Esophagus squamous epithelium (tissue), 5 donors: ENCODE measurements at regions not wholly inside any gene's neighbourhood (a gene's known extent, or its start where the extent isn't known, plus 50 kb on each side); places are given as distances from the start of the nearest gene placed in this dataset.

Experiments used
- DNase-seq: peaks from one replicate; lab custom pipeline; 2025; lab: John Stamatoyannopoulos, UW
- H3K27ac ChIP-seq, 4 donors: fragments of 200-600 bp; sonication (generic); one replicate each; pipeline ENCODE4 v1.5.1; 2016 to 2019; ENCODE audit warnings: mild to moderate bottlenecking in 1 of 4
- H3K27me3 ChIP-seq, 4 donors: fragments of 200-600 bp; sonication (generic); 1 replicate in 3 of 4; 2 replicates in 1 of 4; pipeline versions ENCODE4 v1.5.1 to v1.6.0; 2017 to 2021; ENCODE audit warnings: antibody characterized with exemption in 1 of 4
- H3K36me3 ChIP-seq, 3 donors: fragments of 200-600 bp; sonication (generic); one replicate each; pipeline ENCODE4 v1.5.1; 2016 to 2019
- H3K4me1 ChIP-seq, 3 donors: fragments of 200-600 bp; sonication (generic); one replicate each; pipeline ENCODE4 v1.5.1; 2017 to 2019
- H3K4me3 ChIP-seq, 4 donors: fragments of 200-600 bp; sonication (generic); 1 replicate in 3 of 4; 2 replicates in 1 of 4; pipeline ENCODE4 v1.5.1; 2016 to 2019; ENCODE audit warnings: mild to moderate bottlenecking in 2 of 4, moderate library complexity in 1 of 4
- H3K9me3 ChIP-seq, 3 donors: fragments of 200-600 bp; sonication (generic); one replicate each; pipeline ENCODE4 v1.5.1; 2016 to 2019
- POLR2A ChIP-seq, 4 donors: fragments of 450-650 bp; IDR thresholded peaks; one replicate each; pipeline ENCODE4 v1.6.1; 2017; ENCODE audit warnings: antibody characterized with exemption in 4 of 4, mild to moderate bottlenecking in 4 of 4, moderate library complexity in 3 of 4
- WGBS, 2 donors: methylation state at CpG; one replicate each; pipeline ENCODE4 v1.1.5; 2018; 5-methylcytosine and 5-hydroxymethylcytosine counted together
- intact Hi-C: fragments of 100-400 bp; cut with DNase I; formaldehyde crosslinking; loops from one replicate; pipeline ENCODE4 v1.15.0; 2022
- TF ChIP-seq, protein P1 (sequence below), 6 experiments: fragments of 450-650 bp in 4 of 6; fragments of 200-600 bp in 2 of 6; sonication (generic) in 2 of 6; IDR thresholded peaks; one replicate each; pipeline ENCODE4 v1.5.1; 2016 to 2019; ENCODE audit warnings: antibody characterized with exemption in 6 of 6, mild to moderate bottlenecking in 4 of 6, moderate library complexity in 4 of 6
- donor health status: DM: yes; HTN: yes; CAD: no.

DNA sequence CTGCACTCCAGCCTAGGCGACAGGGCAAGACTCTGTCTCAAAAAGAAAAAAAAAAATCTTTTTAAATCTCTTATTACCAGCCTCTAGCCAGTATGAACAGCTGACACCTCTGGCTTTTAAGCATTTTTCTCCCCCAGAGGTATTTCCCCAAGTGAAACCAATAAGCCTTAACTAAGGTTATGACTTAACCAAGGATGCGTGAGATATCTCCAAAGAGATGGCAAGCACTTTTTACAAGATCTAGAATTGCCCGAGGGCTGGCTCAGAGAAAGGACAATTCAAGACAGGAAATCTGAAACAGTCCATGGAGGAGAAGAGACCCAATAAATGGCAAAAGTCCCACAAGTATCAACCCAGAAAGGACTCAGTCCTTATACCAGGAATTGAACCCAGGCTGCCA is 362.1 kb downstream of the FOXO1 start:
- Histone ChIP-seq H3K36me3 (no peaks in the 10 kb centered on the region), H3K27me3 (no peaks in the 10 kb centered on the region), H3K9me3 (peaks cover 0 to 13% (median 6%) of the 10 kb centered on the region in 3 donors), H3K4me3 (no peak overlapping the region), H3K4me1 (no peaks in the 10 kb centered on the region), H3K27ac (no peak overlapping the region)
- no peak for TF ChIP-seq POLR2A (IDR thresholded peaks at IDR 0.05)
- TF ChIP-seq, protein P1, sequence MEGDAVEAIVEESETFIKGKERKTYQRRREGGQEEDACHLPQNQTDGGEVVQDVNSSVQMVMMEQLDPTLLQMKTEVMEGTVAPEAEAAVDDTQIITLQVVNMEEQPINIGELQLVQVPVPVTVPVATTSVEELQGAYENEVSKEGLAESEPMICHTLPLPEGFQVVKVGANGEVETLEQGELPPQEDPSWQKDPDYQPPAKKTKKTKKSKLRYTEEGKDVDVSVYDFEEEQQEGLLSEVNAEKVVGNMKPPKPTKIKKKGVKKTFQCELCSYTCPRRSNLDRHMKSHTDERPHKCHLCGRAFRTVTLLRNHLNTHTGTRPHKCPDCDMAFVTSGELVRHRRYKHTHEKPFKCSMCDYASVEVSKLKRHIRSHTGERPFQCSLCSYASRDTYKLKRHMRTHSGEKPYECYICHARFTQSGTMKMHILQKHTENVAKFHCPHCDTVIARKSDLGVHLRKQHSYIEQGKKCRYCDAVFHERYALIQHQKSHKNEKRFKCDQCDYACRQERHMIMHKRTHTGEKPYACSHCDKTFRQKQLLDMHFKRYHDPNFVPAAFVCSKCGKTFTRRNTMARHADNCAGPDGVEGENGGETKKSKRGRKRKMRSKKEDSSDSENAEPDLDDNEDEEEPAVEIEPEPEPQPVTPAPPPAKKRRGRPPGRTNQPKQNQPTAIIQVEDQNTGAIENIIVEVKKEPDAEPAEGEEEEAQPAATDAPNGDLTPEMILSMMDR (IDR thresholded peaks at IDR 0.05): no peak
- 63 to 73% methylated on average over 3 of the region's 3 CpGs for WGBS, 2 donors
- intact Hi-C loops: no loop called here
- DNase-seq: no peak

DNA sequence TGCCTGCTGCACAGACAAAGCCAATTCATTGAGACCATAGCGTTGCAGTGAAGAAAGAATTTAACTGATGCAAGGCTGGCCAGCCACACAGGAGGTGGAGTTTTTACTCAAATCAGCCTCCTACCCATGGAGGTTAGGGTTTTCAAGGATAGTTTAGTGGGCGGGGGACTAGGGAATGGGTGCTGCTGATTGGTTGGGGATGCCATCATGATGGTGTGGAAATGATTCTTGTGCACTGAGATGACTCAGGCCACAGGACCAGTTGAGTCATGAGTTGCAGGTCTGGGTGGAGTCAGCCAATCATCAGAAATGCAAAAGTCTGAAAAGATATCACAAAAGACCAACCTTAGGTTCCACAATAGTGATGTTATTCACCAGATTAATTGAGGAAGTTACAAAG is 359.6 kb downstream of the FOXO1 start:
- intact Hi-C loops: no loop called here
- Histone ChIP-seq H3K4me1 (no peaks in the 10 kb centered on the region), H3K36me3 (no peaks in the 10 kb centered on the region), H3K27me3 (no peaks in the 10 kb centered on the region), H3K4me3 (no peak overlapping the region), H3K9me3 (peaks cover 0 to 13% (median 6%) of the 10 kb centered on the region in 3 donors), H3K27ac (no peak overlapping the region)
- 75 to 83% methylated on average over 2 of the region's 2 CpGs for WGBS, 2 donors
- DNase-seq: no peak
- no peak for TF ChIP-seq POLR2A (IDR thresholded peaks at IDR 0.05)
- TF ChIP-seq, protein P1 (IDR thresholded peaks at IDR 0.05): no peak

DNA sequence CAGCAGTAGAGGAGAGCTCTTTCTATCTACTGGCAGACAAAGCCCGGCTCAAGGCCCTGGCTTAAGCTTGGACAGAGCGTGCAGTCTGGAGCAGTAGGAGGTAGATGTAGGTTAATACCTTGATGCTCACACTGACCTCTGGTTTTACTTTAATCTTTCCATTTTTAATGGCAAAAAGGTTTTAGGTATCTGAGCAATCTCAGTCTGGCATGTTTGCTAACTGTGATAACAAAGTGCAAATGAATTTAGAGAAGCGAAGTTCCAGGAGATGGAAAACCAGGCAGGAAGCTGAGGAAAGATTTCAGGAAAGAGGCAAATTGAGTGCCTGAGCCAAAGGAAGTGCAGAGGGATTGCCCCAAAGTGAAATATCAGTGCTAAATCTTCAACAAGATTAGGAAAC is 356.6 kb downstream of the FOXO1 start:
- 76 to 97% methylated on average over 3 of the region's 3 CpGs for WGBS, 2 donors

DNA sequence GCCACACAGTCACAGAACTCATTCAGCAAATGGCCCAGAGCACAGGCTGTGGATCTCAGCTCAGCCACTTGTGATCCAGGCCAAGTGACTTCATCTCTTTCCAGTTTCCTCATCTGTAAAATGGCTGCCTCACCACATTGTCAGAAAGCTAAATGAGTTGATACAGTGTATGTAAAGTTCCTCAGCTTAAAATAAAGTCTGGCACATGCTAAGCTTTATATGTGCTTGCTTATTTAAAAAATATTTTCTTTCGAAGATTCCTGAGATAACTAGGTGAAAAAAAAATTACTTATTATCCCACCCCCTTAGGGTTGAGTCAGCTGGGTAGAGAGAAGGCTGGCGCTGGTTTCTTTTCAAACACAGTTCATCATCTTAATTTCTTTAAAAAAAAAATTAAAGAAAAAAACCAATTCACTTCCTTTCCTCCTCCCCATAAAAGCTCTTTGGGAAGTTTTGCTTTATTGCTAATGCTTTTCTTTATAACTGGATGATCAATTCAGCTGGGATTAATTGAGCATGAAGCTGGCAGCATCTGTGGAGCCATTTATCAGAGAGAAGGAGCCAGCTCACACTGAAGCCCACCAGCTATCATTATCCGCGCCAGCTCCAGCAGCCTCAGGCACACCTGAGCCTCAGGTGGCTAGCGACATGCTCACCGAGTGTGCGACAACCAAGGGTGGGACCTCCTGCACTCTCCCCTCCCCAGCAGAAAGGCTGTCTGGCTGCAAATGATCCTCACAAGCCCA is 354.9 kb downstream of the FOXO1 start:
- H3K9me3 ChIP-seq: peaks cover 0 to 6% (median 4%) of the 10 kb centered on the region in 3 donors
- H3K27ac ChIP-seq: no peak overlapping the region
- TF ChIP-seq, protein P1 (IDR thresholded peaks at IDR 0.05): no peak
- TF ChIP-seq POLR2A (IDR thresholded peaks at IDR 0.05): no peak
- no peak for DNase-seq
- intact Hi-C loops: no loop called here
- no peak overlapping the region for H3K4me3 ChIP-seq
- H3K27me3 ChIP-seq: peaks cover 0 to 14% (median 0%) of the 10 kb centered on the region in 4 donors
- 80 to 86% methylated on average over 5 to 7 of the region's 7 CpGs for WGBS, 2 donors
- peaks cover 0 to 10% (median 0%) of the 10 kb centered on the region in 3 donors for H3K4me1 ChIP-seq
- no peaks in the 10 kb centered on the region for H3K36me3 ChIP-seq

More for the DNA sequence above, 356.6 kb downstream of the FOXO1 start:
- no peaks in the 10 kb centered on the region for H3K36me3 ChIP-seq
- peaks cover 0 to 13% (median 6%) of the 10 kb centered on the region in 3 donors for H3K9me3 ChIP-seq
- no peak for DNase-seq
- intact Hi-C loops: no loop called here
- peaks cover 0 to under 1% (median 0%) of the 10 kb centered on the region in 3 donors for H3K4me1 ChIP-seq
- H3K27ac ChIP-seq: no peak overlapping the region
- no peaks in the 10 kb centered on the region for H3K27me3 ChIP-seq
- H3K4me3 ChIP-seq: no peak overlapping the region
- TF ChIP-seq, protein P1 (IDR thresholded peaks at IDR 0.05): no peak
- no peak for TF ChIP-seq POLR2A (IDR thresholded peaks at IDR 0.05)
